ENCODE measurements at regions not wholly inside any gene's neighbourhood (a gene's known extent, or its start where the extent isn't known, plus 50 kb on each side); places are given as distances from the start of the nearest gene placed in this dataset.
A peak's percentile ranks its signal among the peaks of the same experiment; 100 is the strongest.
"Not testable (repeated sequence)": the region's sequence is repeated elsewhere in the genome, so short reads cannot be mapped to it uniquely, and the experiment has no call there.

DNA sequence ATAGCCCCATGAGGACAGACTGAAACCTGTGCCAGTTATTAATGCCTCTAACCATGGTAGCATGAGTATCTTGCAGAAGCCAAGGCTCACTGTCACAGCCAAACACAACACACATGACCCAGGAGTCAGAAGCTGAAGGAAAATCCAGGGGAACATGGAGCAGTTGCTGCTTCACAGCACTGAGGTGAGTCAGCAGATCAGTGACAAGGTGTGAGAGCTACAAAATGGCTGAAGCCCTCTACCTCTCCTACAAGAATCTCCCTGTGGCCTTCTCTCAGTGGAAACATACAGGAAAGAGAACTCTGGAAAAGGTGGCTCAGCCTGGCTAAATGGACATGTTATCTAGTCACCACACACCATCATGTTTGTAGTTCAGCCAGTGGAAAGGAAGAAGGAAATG is 93.5 kb downstream of the NAB1 start:
- no peak overlapping the region for H3K27ac Mint-ChIP-seq
- H3K9me3 Mint-ChIP-seq (ENCODE audit: low read depth), result peaks cover 3% of the 10 kb centered on the region
- H3K4me3 Mint-ChIP-seq, result no peak overlapping the region
- H3K36me3 Mint-ChIP-seq, result peaks cover 1% of the 10 kb centered on the region
- H3K27me3 Mint-ChIP-seq, result peaks cover 4% of the 10 kb centered on the region
- ATAC-seq, result no peak
- H3K4me1 Mint-ChIP-seq, result peaks cover 3% of the 10 kb centered on the region
- DNase-seq, result no peak
- CTCF ChIA-PET, result no interaction called here

- no peak overlapping the region for H3K4me3 Mint-ChIP-seq
- H3K27me3 Mint-ChIP-seq, result peaks cover 4% of the 10 kb centered on the region
- H3K27ac Mint-ChIP-seq, result no peak overlapping the region
- DNase-seq, result no peak
- H3K4me1 Mint-ChIP-seq, result peaks cover 3% of the 10 kb centered on the region
- peaks cover 3% of the 10 kb centered on the region for H3K9me3 Mint-ChIP-seq (ENCODE audit: low read depth)
- CTCF ChIA-PET, result interaction anchor here (1.1 kb wide), 1 partner anchor 17 kb away, joined by 3 read pairs; no protein-coding TSS in a partner anchor
- H3K36me3 Mint-ChIP-seq, result peaks cover 1% of the 10 kb centered on the region
- ATAC-seq, result no peak
These were observed 95.2 kb downstream of the NAB1 start for GRCh38 chr2:190744041-190744440.

DNA sequence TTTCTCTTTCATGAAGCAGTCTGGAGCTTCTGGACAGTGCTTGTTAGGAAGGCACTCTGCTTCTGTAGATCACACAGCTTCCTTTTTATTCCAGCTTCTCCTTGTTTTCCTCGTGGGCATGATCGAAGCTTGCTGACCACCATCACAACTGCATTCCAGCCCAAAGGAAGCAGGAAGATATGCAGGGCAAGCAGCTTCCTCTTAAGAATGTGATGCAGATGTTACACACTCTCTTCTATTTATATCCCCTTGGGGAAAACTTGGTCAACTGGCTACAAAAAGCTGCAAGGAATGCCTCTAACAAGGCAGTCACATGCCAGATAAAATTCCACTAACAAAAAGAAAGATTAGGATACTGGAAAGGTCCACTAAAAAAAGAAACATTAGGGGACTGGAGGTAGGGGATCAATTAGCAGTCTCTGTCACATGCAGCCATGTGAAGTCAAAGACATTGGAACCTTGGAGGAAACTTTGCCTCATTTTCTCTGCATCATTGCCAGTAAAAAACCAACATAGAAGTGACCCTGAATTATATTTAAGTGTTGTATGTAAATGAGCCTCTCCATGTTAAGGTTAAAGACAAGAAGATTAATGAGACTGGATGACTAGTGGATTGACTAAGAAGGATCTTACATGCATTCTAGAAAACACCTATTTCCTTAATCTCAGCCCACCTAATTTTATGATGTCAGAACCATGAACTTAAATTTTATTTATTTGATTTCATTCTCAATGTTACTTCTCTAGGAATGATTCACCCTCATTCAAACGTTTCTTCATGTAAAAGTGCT is 98.3 kb downstream of the NAB1 start:
- no peak for ATAC-seq
- no peak overlapping the region for H3K27ac Mint-ChIP-seq
- no peak for DNase-seq
- no peak overlapping the region for H3K4me3 Mint-ChIP-seq
- no peaks in the 10 kb centered on the region for H3K27me3 Mint-ChIP-seq
- peaks cover 3% of the 10 kb centered on the region for H3K4me1 Mint-ChIP-seq
- CTCF ChIA-PET, result no interaction called here
- no peaks in the 10 kb centered on the region for H3K9me3 Mint-ChIP-seq (ENCODE audit: low read depth)
- H3K36me3 Mint-ChIP-seq, result peaks cover 1% of the 10 kb centered on the region

DNA sequence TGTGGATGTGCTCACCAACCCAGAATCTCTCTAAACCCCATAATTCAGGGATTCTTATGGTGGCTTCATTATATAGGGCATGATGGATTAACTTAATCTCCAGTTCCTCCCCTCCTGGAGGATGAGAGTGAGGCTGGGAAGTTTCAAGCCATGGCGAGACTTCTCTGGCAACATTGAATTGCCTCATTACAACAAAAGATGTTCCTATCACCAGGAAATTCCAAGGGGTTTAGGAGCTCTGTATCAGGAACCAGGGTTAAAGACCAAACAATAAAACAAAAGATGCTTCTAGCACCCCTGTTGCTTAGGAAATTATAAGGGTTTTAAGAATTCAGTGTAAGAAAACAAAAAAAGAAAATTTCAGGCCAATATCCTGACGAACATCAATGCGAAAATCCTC is 100.1 kb downstream of the NAB1 start:
- peaks cover 4% of the 10 kb centered on the region for H3K36me3 Mint-ChIP-seq
- peaks cover 2% of the 10 kb centered on the region for H3K4me1 Mint-ChIP-seq
- H3K27me3 Mint-ChIP-seq, result no peaks in the 10 kb centered on the region
- CTCF ChIA-PET, result no interaction called here
- no peak overlapping the region for H3K4me3 Mint-ChIP-seq
- DNase-seq, result no peak
- no peaks in the 10 kb centered on the region for H3K9me3 Mint-ChIP-seq (ENCODE audit: low read depth)
- no peak overlapping the region for H3K27ac Mint-ChIP-seq
- ATAC-seq, result no peak

- no peak for ATAC-seq
- no peak overlapping the region for H3K4me3 Mint-ChIP-seq
- H3K27ac Mint-ChIP-seq, result no peak overlapping the region
- no peak for DNase-seq
- peaks cover 13% of the 10 kb centered on the region for H3K36me3 Mint-ChIP-seq
- H3K4me1 Mint-ChIP-seq, result peaks cover 36% of the 10 kb centered on the region
- no peaks in the 10 kb centered on the region for H3K27me3 Mint-ChIP-seq
- no peaks in the 10 kb centered on the region for H3K9me3 Mint-ChIP-seq (ENCODE audit: low read depth)
- CTCF ChIA-PET, result no interaction called here
These were observed 107.0 kb downstream of the NAB1 start for GRCh38 chr2:190755772-190756415.

DNA sequence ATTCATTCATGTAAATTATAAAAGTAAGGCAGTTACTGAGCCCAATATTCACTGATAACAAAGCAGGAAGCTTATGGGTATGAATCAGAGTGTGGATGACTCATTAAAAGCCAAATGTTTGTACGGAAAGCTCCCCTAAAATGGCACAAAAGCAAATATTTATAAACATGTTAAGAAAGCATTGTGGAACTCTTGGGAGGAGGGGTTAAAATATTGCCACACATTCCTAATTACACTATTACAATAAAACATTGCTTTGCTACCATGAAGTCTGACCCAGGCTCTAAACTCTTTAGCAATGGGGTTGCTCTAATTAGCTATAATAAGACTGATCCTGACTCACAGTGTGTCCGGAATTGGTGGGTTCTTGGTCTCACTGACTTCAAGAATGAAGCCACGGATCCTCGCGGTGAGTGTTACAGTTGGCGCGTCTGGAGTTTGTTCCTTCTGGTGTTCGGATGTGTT is 110.9 kb downstream of the NAB1 start:
- H3K36me3 Mint-ChIP-seq, result peaks cover 10% of the 10 kb centered on the region
- peaks cover 46% of the 10 kb centered on the region for H3K4me1 Mint-ChIP-seq
- ATAC-seq (peak; percentile 57), DNase-seq (no peak)
- no peaks in the 10 kb centered on the region for H3K9me3 Mint-ChIP-seq (ENCODE audit: low read depth)
- peak overlapping the region; percentile 75 for H3K4me3 Mint-ChIP-seq
- H3K27ac Mint-ChIP-seq, result peak overlapping the region; percentile 79
- no peaks in the 10 kb centered on the region for H3K27me3 Mint-ChIP-seq
- CTCF ChIA-PET, result no interaction called here

DNA sequence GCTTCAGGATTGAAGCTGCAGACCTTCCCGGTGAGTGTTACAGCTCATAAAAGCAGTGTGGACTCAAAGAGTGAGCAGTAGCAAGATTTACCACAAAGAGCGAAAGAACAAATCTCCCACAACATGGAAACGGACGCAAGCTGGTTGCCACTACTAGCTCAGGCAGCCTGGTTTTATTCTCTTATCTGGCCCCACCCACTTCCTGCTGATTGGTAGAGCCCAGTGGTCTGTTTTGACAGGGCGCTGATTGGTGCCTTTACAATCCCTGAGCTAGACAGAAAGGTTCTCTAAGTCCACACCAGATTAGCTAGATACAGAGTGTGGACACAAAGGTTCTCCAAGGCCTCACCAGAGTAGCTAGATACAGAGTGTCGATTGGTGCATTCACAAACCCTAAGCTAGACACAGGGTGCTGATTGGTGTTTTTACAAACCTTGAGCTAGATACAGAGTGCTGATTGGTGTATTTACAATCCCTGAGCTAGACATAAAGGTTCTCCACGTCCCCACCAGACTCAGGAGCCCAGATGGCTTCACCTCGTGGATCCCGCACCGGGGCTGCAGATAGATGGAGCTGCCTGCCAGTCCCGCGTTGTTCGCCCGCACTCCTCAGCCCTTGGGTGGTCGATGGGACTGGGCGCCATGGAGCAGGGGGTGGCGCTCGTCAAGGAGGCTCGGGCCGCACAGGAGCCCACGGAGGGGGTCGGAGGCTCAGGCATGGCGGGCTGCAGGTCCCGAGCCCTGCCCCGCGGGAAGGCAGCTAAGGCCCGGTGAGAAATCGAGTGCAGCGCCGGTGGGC is 111.7 kb downstream of the NAB1 start:
- H3K9me3 Mint-ChIP-seq (ENCODE audit: low read depth); H3K27me3 Mint-ChIP-seq; H3K36me3 Mint-ChIP-seq: not testable (repeated sequence)
- peak; percentile 38 for ATAC-seq
- peak overlapping the region; percentile 75 for H3K4me3 Mint-ChIP-seq
- peaks cover 46% of the 10 kb centered on the region for H3K4me1 Mint-ChIP-seq
- CTCF ChIA-PET, result interaction anchor here (0.9 to 1.1 kb wide), 2 partner anchors 8 to 16 kb away, joined by 3 read pairs; no protein-coding TSS in a partner anchor
- peak overlapping the region; percentile 79 for H3K27ac Mint-ChIP-seq
- peak; percentile 49 for DNase-seq

GRCh38 chr2:190761216-190761615 is 112.3 kb downstream of the NAB1 start:
- not testable (repeated sequence) for H3K27ac Mint-ChIP-seq; ATAC-seq; DNase-seq; H3K36me3 Mint-ChIP-seq; H3K9me3 Mint-ChIP-seq (ENCODE audit: low read depth); H3K27me3 Mint-ChIP-seq
- Mint-ChIP-seq H3K4me1 (peaks cover 41% of the 10 kb centered on the region), H3K4me3 (peak overlapping the region; percentile 20)
- CTCF ChIA-PET, result interaction anchor here (0.9 to 1.1 kb wide), 2 partner anchors 9 to 17 kb away, joined by 3 read pairs; no protein-coding TSS in a partner anchor

DNA sequence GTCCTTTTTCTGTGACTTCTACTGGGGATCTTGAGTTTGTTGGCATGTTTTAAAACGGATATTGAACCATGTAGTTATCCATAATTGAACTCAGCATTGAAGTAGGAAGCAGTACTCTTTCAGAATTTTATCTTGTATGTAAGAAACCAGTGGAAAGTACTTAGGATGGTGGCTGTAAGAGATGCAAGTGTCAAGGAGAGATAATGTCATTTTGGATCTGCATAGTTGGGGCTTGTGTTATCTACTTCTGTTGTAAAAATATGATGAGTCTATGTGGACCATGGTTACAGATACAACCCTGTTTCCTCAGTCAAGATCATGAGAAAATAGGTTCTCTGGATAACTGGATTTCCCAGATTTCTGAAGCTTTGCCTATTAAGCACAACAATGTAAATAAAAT is 113.7 kb downstream of the NAB1 start:
- H3K27me3 Mint-ChIP-seq, result no peaks in the 10 kb centered on the region
- H3K9me3 Mint-ChIP-seq (ENCODE audit: low read depth), result no peaks in the 10 kb centered on the region
- peaks cover 33% of the 10 kb centered on the region for H3K4me1 Mint-ChIP-seq
- ATAC-seq (no peak), DNase-seq (no peak)
- no peak overlapping the region for H3K4me3 Mint-ChIP-seq
- CTCF ChIA-PET, result no interaction called here
- peaks cover 9% of the 10 kb centered on the region for H3K36me3 Mint-ChIP-seq
- H3K27ac Mint-ChIP-seq, result no peak overlapping the region

- Mint-ChIP-seq H3K4me1 (peaks cover 32% of the 10 kb centered on the region), H3K27ac (no peak overlapping the region), H3K4me3 (no peak overlapping the region), H3K9me3 (ENCODE audit: low read depth) (no peaks in the 10 kb centered on the region), H3K27me3 (no peaks in the 10 kb centered on the region), H3K36me3 (peaks cover 9% of the 10 kb centered on the region)
- CTCF ChIA-PET, result no interaction called here
- ATAC-seq, result no peak
- DNase-seq, result no peak
These were observed 114.2 kb downstream of the NAB1 start for GRCh38 chr2:190763100-190763499.

DNA sequence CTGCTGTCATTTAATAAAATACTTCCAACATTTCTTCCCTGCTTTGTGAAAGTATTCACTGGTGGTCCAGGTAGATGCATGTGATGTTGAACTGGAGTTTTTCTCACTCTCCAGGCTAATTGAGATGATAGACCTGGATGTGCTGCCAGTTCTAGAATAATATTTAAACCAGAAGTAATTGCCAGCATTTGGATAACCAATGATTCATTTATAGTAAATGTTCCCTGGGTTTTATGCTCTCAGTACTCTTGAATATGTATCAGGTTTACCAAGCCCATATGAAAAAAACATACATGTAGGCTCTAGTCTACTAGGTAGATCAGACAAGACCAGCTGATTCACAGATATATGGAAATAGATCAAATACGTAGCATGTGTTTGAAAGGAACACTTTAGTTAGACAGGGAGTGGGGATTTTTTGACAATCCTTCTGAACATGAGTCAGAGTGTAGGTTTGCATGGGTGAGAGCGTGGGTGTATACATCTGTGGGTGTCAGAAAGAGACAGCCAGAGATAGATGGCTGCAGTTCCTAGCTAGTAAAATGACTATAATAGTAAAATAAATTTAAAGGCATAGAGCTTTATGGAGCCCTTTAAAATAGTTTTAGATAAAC is 115.1 kb downstream of the NAB1 start:
- no peak for DNase-seq
- H3K9me3 Mint-ChIP-seq (ENCODE audit: low read depth), result no peaks in the 10 kb centered on the region
- ATAC-seq, result no peak
- peaks cover 9% of the 10 kb centered on the region for H3K36me3 Mint-ChIP-seq
- no peak overlapping the region for H3K4me3 Mint-ChIP-seq
- H3K27me3 Mint-ChIP-seq, result no peaks in the 10 kb centered on the region
- H3K27ac Mint-ChIP-seq, result no peak overlapping the region
- peaks cover 27% of the 10 kb centered on the region for H3K4me1 Mint-ChIP-seq
- CTCF ChIA-PET, result interaction anchor here (0.8 kb wide), 1 partner anchor 270 kb away, joined by 3 read pairs; no protein-coding TSS in a partner anchor

DNA sequence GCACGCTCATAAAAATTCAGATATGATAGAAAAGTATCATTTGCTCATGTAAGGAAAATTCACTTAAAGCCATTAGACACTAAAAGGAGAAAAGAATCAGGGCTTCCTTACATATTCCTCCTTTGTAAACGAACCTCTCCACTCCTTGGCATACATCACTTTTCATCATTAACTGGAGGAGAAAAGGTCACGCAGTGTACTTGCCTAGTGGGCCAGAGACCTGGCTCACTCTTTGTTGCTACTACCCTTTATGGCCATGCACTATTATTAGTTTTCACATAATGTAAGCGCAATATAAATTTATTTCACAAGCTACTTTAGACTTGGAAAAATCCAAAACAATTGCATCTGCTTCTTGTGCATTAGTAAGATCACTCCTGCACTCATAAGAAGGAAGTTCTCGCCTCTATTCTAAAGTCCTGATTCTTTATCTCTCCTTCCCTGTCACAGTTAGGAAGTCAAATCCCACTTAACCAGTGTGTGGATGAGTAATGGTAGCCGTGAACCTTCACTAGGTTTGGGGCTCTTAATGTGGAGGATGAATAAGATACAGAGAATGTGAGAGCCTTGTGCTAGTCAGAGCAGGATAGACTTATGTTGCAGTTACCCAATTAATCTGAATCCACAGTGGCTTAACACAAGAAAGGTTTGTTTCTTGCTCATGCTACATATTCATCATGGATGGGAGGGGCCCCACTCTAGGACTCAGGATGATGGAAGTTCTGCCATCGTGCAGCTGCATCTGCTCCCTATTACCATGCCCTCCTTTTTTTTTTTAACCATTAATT is 115.0 kb upstream of the GLS start:
- no peaks in the 10 kb centered on the region for H3K27me3 Mint-ChIP-seq
- DNase-seq, result no peak
- H3K4me1 Mint-ChIP-seq, result peaks cover 17% of the 10 kb centered on the region
- CTCF ChIA-PET, result interaction anchor here (1.5 to 1.9 kb wide), 2 partner anchors 14 to 182 kb away, joined by 3 to 4 read pairs; no protein-coding TSS in a partner anchor
- no peak for ATAC-seq
- no peak overlapping the region for H3K4me3 Mint-ChIP-seq
- H3K27ac Mint-ChIP-seq, result no peak overlapping the region
- no peaks in the 10 kb centered on the region for H3K9me3 Mint-ChIP-seq (ENCODE audit: low read depth)
- no peaks in the 10 kb centered on the region for H3K36me3 Mint-ChIP-seq

Data from activated CD8-positive, alpha-beta memory T cell treated with anti-CD3 and anti-CD28 coated beads, Interleukin-2, amount 10 ng/mL, durations not matched to agents 7 days and 5 days (primary cell).